LNCAP (cell line): ENCODE measurements at regions not wholly inside any gene's neighbourhood (a gene's known extent, or its start where the extent isn't known, plus 50 kb on each side); places are given as distances from the start of the nearest gene placed in this dataset.

Experiments
- CTCF ChIP-seq: fragments of 450-650 bp; IDR thresholded peaks from 2 replicates; pipeline ENCODE4 v1.5.1; 2017; ENCODE audit warnings: mild to moderate bottlenecking

- no peak for TF ChIP-seq CTCF
Observed at GRCh38 chr5:155895484-155895883, 431.5 kb upstream of the SGCD start.

GRCh38 chr5:155897761-155898160 is 429.2 kb upstream of the SGCD start:
- no peak for TF ChIP-seq CTCF

- no peak for TF ChIP-seq CTCF
Observed at GRCh38 chr5:155898284-155898683, 428.7 kb upstream of the SGCD start.

- TF ChIP-seq CTCF: no peak
Observed at GRCh38 chr5:155903791-155904190, 423.2 kb upstream of the SGCD start.

- TF ChIP-seq CTCF: no peak
Observed at GRCh38 chr5:155905364-155905763, 421.6 kb upstream of the SGCD start.

GRCh38 chr5:155906046-155906445 is 420.9 kb upstream of the SGCD start:
- no peak for TF ChIP-seq CTCF

- TF ChIP-seq CTCF: no peak
Observed at GRCh38 chr5:155908543-155908942, 418.4 kb upstream of the SGCD start.

GRCh38 chr5:155912291-155912690 is 414.7 kb upstream of the SGCD start:
- no peak for TF ChIP-seq CTCF
